Adrenal gland (tissue), 9 donors: ENCODE measurements at regions not wholly inside any gene's neighbourhood (a gene's known extent, or its start where the extent isn't known, plus 50 kb on each side); places are given as distances from the start of the nearest gene placed in this dataset.

Source experiments
- DNase-seq, 7 donors: peaks; one replicate each; pipeline ENCODE4 v3.0.0-alpha.2; 2019 to 2020
- H3K27ac ChIP-seq, 5 donors: fragments of 200-600 bp; sonication (generic) in 4 of 5; 1 replicate in 3 of 5; 2 replicates in 2 of 5; pipeline versions ENCODE4 v1.5.1 to v1.8.0; 2016 to 2020; ENCODE audit warnings: mild to moderate bottlenecking in 1 of 5
- H3K27me3 ChIP-seq: fragments of 200-600 bp; 2 replicates; pipeline ENCODE4 v1.8.0; 2021
- H3K36me3 ChIP-seq, 2 donors: fragments of 200-600 bp; replicated peaks in 1 of 2; 1 replicate in 1 of 2; 2 replicates in 1 of 2; pipeline versions ENCODE4 v1.5.1 to v1.8.0; 2018 to 2022
- H3K4me1 ChIP-seq, 2 donors: fragments of 200-600 bp; replicated peaks in 1 of 2; 1 replicate in 1 of 2; 2 replicates in 1 of 2; pipeline versions ENCODE4 v1.5.1 to v1.8.0; 2018 to 2021
- H3K4me3 ChIP-seq, 4 donors: fragments of 200-600 bp; sonication (generic) in 3 of 4; one replicate each; pipeline ENCODE4 v1.5.1; 2016 to 2018
- H3K9me3 ChIP-seq, 3 donors: fragments of 200-600 bp; sonication (generic) in 1 of 3; replicated peaks in 1 of 3; 1 replicate in 2 of 3; 2 replicates in 1 of 3; pipeline versions ENCODE4 v1.5.1 to v1.8.0; 2016 to 2021
- CTCF ChIP-seq, 6 experiments: fragments of 450-650 bp in 4 of 6; fragments of 200-600 bp in 2 of 6; sonication (generic) in 1 of 6; IDR thresholded peaks; 1 replicate in 5 of 6; 2 replicates in 1 of 6; pipeline versions ENCODE4 v1.5.1 to v1.8.0; 2016 to 2021; ENCODE audit warnings: antibody characterized with exemption in 6 of 6, mild to moderate bottlenecking in 2 of 6, moderate library complexity in 1 of 6
- POLR2A ChIP-seq, 2 donors: fragments of 450-650 bp; IDR thresholded peaks; one replicate each; pipeline ENCODE4 v1.6.1; 2017; ENCODE audit warnings: antibody characterized with exemption in 2 of 2, mild to moderate bottlenecking in 2 of 2, moderate library complexity in 1 of 2
- WGBS, 4 donors: extraction: QIAGEN DNeasy Blood & Tissue Kit in 2 of 4; methylation state at CpG; one replicate each; pipeline versions ENCODE4 v1.1.5 to v1.1.7; 2013 to 2017; 5-methylcytosine and 5-hydroxymethylcytosine counted together
- intact Hi-C, 2 donors: fragments of 100-400 bp; cut with DNase I; formaldehyde crosslinking; loops; one replicate each; pipeline versions ENCODE4 v1.14.1 to v1.15.0; 2022 to 2023
- donor health status: healthy with polysubstance abuse.
- donor health status: Bipolar disorder and iron deficiency.
- donor health status: DM: yes; HTN: yes; CAD: no.
- donor health status: DM: no; HTN: no; CAD: no.
- donor health status: DM: no; HTN: no; CAD: no.

GRCh38 chr2:192412394-192412793 lies 217.7 kb upstream of the TMEFF2 start:
- intact Hi-C loops: no loop called here
- no peak for TF ChIP-seq POLR2A (IDR thresholded peaks at IDR 0.05)
- TF ChIP-seq CTCF (IDR thresholded peaks at IDR 0.05): no peak
- Histone ChIP-seq H3K27me3 (no peaks in the 10 kb centered on the region), H3K4me3 (no peak overlapping the region), H3K9me3 (no peaks in the 10 kb centered on the region), H3K36me3 (no peaks in the 10 kb centered on the region), H3K4me1 (no peaks in the 10 kb centered on the region), H3K27ac (no peak overlapping the region)
- no peak for DNase-seq

- intact Hi-C loops: no loop called here
- no peak overlapping the region for H3K27ac ChIP-seq
- H3K36me3 ChIP-seq: no peaks in the 10 kb centered on the region
- H3K4me3 ChIP-seq: no peak overlapping the region
- no peaks in the 10 kb centered on the region for H3K27me3 ChIP-seq
- no peak for DNase-seq
- WGBS, 4 donors: 48 to 56% (median 51%) methylated on average over 1 of the region's 1 CpG
- TF ChIP-seq POLR2A (IDR thresholded peaks at IDR 0.05) (no peak), CTCF (IDR thresholded peaks at IDR 0.05) (no peak)
- no peaks in the 10 kb centered on the region for H3K9me3 ChIP-seq
- H3K4me1 ChIP-seq: no peaks in the 10 kb centered on the region
Observed at GRCh38 chr2:192411755-192412154, 217.0 kb upstream of the TMEFF2 start.

GRCh38 chr2:192410319-192410718 lies 215.6 kb upstream of the TMEFF2 start:
- Histone ChIP-seq H3K27ac (no peak overlapping the region), H3K27me3 (no peaks in the 10 kb centered on the region), H3K36me3 (no peaks in the 10 kb centered on the region), H3K9me3 (no peaks in the 10 kb centered on the region), H3K4me1 (no peaks in the 10 kb centered on the region), H3K4me3 (no peak overlapping the region)
- no peak for DNase-seq
- intact Hi-C loops: no loop called here
- TF ChIP-seq POLR2A (IDR thresholded peaks at IDR 0.05): no peak
- TF ChIP-seq CTCF (IDR thresholded peaks at IDR 0.05): no peak

- Histone ChIP-seq H3K36me3 (no peaks in the 10 kb centered on the region), H3K4me3 (no peak overlapping the region), H3K27ac (no peak overlapping the region), H3K9me3 (peaks cover 0 to 5% (median 0%) of the 10 kb centered on the region in 3 donors), H3K4me1 (no peaks in the 10 kb centered on the region), H3K27me3 (no peaks in the 10 kb centered on the region)
- TF ChIP-seq CTCF (IDR thresholded peaks at IDR 0.05): no peak
- intact Hi-C loops: no loop called here
- 65 to 79% (median 74%) methylated on average over 5 of the region's 5 CpGs for WGBS, 4 donors
- no peak for DNase-seq
Observed at GRCh38 chr2:192407692-192408091, 213.0 kb upstream of the TMEFF2 start.
